Panc1 (cell line): ENCODE measurements at regions not wholly inside any gene's neighbourhood (a gene's known extent, or its start where the extent isn't known, plus 50 kb on each side); places are given as distances from the start of the nearest gene placed in this dataset.
"Not testable (repeated sequence)": the region's sequence is repeated elsewhere in the genome, so short reads cannot be mapped to it uniquely, and the experiment has no call there.

Source experiments
- ATAC-seq: fragments of 200-7000 bp; cut with Tn5 transposase; 2 replicates; pipeline ENCODE4 v1.9.1; 2020; ENCODE audit warnings: mild to moderate bottlenecking, moderate library complexity
- BruUV-seq: library from RNA; stranded (reverse); fragments of 400-500 nt; replicated peaks from 2 replicates; lab custom pipeline; 2021; lab: Mats Ljungman, UMichigan
- CTCF ChIA-PET: fragments of 300-600 bp; sonication (Branson Sonifier 250); formaldehyde crosslinking; loops from one replicate; lab custom pipeline; 2022; ENCODE audit warnings: antibody characterized with exemption; lab: Charles Lee
- POLR2A ChIA-PET: fragments of 300-600 bp; sonication (Branson Sonifier 250); formaldehyde crosslinking; loops from one replicate; lab custom pipeline; 2022; ENCODE audit warnings: antibody characterized with exemption; lab: Charles Lee
- DNase-seq: peaks from one replicate; pipeline ENCODE4 v3.0.0-alpha.2; 2010; ENCODE audit warnings: low read depth, low spot score
- H3K27ac ChIP-seq: 2 replicates; pipeline ENCODE4 v1.5.1; 2011; ENCODE audit warnings: mild to moderate bottlenecking, low read length, inconsistent platforms
- H3K27me3 ChIP-seq: fragments of 200-500 bp; sonication (Bioruptor generic); 2 replicates; pipeline ENCODE4 v1.6.0; 2014; ENCODE audit warnings: low read length, inconsistent platforms; ENCODE audit not compliant: control insufficient read depth, insufficient read depth
- H3K36me3 ChIP-seq: fragments of 200-500 bp; sonication (Bioruptor generic); 2 replicates; pipeline ENCODE4 v1.5.1; 2014; ENCODE audit warnings: inconsistent platforms, mild to moderate bottlenecking, low read length, moderate library complexity; ENCODE audit not compliant: control insufficient read depth, insufficient read depth
- H3K4me1 ChIP-seq: 2 replicates; pipeline ENCODE4 v1.5.1; 2011; ENCODE audit warnings: inconsistent platforms, mild to moderate bottlenecking, low read length, moderate library complexity; ENCODE audit not compliant: control insufficient read depth, insufficient read depth
- H3K4me3 ChIP-seq, 2 experiments: 2 replicates each; pipeline ENCODE4 v1.5.1; 2011 to 2012; ENCODE audit warnings: low read depth in 2 of 2, low read length in 2 of 2, mild to moderate bottlenecking in 2 of 2, inconsistent platforms in 1 of 2, moderate library complexity in 1 of 2
- H3K9me3 ChIP-seq: fragments of 200-500 bp; sonication (Bioruptor generic); 2 replicates; pipeline ENCODE4 v1.5.1; 2014; ENCODE audit warnings: low read depth, mild to moderate bottlenecking, inconsistent platforms, low read length, moderate library complexity; ENCODE audit not compliant: control insufficient read depth, insufficient read depth
- CTCF ChIP-seq: fragments of 450-650 bp; IDR thresholded peaks from 2 replicates; pipeline ENCODE4 v1.5.1; 2017; ENCODE audit warnings: mild to moderate bottlenecking
- POLR2AphosphoS5 ChIP-seq: IDR thresholded peaks from 2 replicates; pipeline ENCODE4 v1.6.1; 2012; ENCODE audit warnings: mild to moderate bottlenecking, low read depth, low read length, moderate library complexity
- REST ChIP-seq, 2 experiments: IDR thresholded peaks; 2 replicates each; pipeline ENCODE4 v1.6.1; 2011 to 2012; ENCODE audit warnings: low read depth in 2 of 2, control low read depth in 1 of 2, low read length in 1 of 2, mild to moderate bottlenecking in 1 of 2, moderate library complexity in 1 of 2; ENCODE audit not compliant: insufficient read depth in 1 of 2
- SIN3A ChIP-seq: IDR thresholded peaks from 2 replicates; pipeline ENCODE4 v1.6.1; 2012; ENCODE audit warnings: low read depth, mild to moderate bottlenecking, low read length, moderate library complexity, borderline replicate concordance; ENCODE audit not compliant: insufficient read depth
- TCF7L2 ChIP-seq: IDR thresholded peaks from 2 replicates; pipeline ENCODE4 v1.6.1; 2011; ENCODE audit warnings: mild to moderate bottlenecking, low read depth, low read length, inconsistent platforms
- in situ Hi-C: cut with HindIII; loops from 2 replicates; pipeline ENCODE4 v1.10.0; 2016; ENCODE audit warnings: low sequenced_read_pairs, low pct_unique_long_range_greater_than_20kb
- intact Hi-C: fragments of 100-400 bp; cut with micrococcal nuclease; formaldehyde crosslinking; loops from one replicate; pipeline ENCODE4 v1.10.0; 2022; ENCODE audit not compliant: unreplicated experiment

- H3K36me3 ChIP-seq: no peaks in the 10 kb centered on the region
- in situ Hi-C loops: no loop called here
- ChIA-PET POLR2A (no interaction called here), CTCF (no interaction called here)
- DNase-seq: no peak
- no TSS peak for BruUV-seq
- H3K4me1 ChIP-seq: no peaks in the 10 kb centered on the region
- no peaks in the 10 kb centered on the region for H3K27me3 ChIP-seq
- H3K27ac ChIP-seq: no peak overlapping the region
- TF ChIP-seq REST (IDR thresholded peaks at IDR 0.05; ENCODE audit: insufficient read depth in 1 of 2, low read depth in 2 of 2, low read length in 1 of 2) (no peak), POLR2AphosphoS5 (no peak), TCF7L2 (no peak), SIN3A (no peak), CTCF (no peak)
- no peaks in the 10 kb centered on the region for H3K9me3 ChIP-seq
- H3K4me3 ChIP-seq: no peak overlapping the region
- intact Hi-C loops: no loop called here
- ATAC-seq: no peak; the same call in 1 of the 2 replicates
Observed at GRCh38 chr6:169397684-169398083, 144.0 kb upstream of the THBS2 start.

GRCh38 chr6:169396554-169397163 lies 143.0 kb upstream of the THBS2 start:
- H3K27me3 ChIP-seq: no peaks in the 10 kb centered on the region
- intact Hi-C loops: no loop called here
- H3K4me3 ChIP-seq: no peak overlapping the region
- BruUV-seq: no TSS peak
- ChIA-PET POLR2A (no interaction called here), CTCF (no interaction called here)
- TF ChIP-seq CTCF: no peak
- TF ChIP-seq TCF7L2: no peak
- no peak for TF ChIP-seq SIN3A
- TF ChIP-seq POLR2AphosphoS5: no peak
- no peak for TF ChIP-seq REST (IDR thresholded peaks at IDR 0.05; ENCODE audit: insufficient read depth in 1 of 2, low read depth in 2 of 2, low read length in 1 of 2)
- no peaks in the 10 kb centered on the region for H3K9me3 ChIP-seq
- no peak overlapping the region for H3K27ac ChIP-seq
- no peak for DNase-seq
- in situ Hi-C loops: no loop called here
- no peaks in the 10 kb centered on the region for H3K4me1 ChIP-seq
- no peak for ATAC-seq
- H3K36me3 ChIP-seq: no peaks in the 10 kb centered on the region

- H3K36me3 ChIP-seq, ATAC-seq, H3K9me3 ChIP-seq, H3K4me3 ChIP-seq, POLR2A ChIA-PET, BruUV-seq, DNase-seq, H3K4me1 ChIP-seq, H3K27ac ChIP-seq, in situ Hi-C loops, CTCF ChIA-PET, H3K27me3 ChIP-seq, intact Hi-C loops: not testable (repeated sequence)
Observed at GRCh38 chr6:169396009-169396539, 142.4 kb upstream of the THBS2 start.
